H1 (cell line): ENCODE measurements at regions not wholly inside any gene's neighbourhood (a gene's known extent, or its start where the extent isn't known, plus 50 kb on each side); places are given as distances from the start of the nearest gene placed in this dataset.
A peak's percentile ranks its signal among the peaks of the same experiment; 100 is the strongest.

Source experiments
- CTCF ChIA-PET: fragments of 300-600 bp; sonication (Branson Sonifier 250); formaldehyde crosslinking; loops from one replicate; lab custom pipeline; 2021; ENCODE audit not compliant: partially characterized antibody; lab: Charles Lee
- POLR2A ChIA-PET: fragments of 300-600 bp; sonication (Branson Sonifier 250); formaldehyde crosslinking; loops from one replicate; lab custom pipeline; 2021; ENCODE audit warnings: inconsistent platforms; ENCODE audit not compliant: partially characterized antibody; lab: Charles Lee
- DNase-seq, 2 experiments: peaks; one replicate each; pipeline versions ENCODE4 v3.0.0 to v3.0.0-alpha.2; 2010 to 2022; ENCODE audit warnings: low spot score in 2 of 2, low read depth in 1 of 2, mixed read lengths in 1 of 2
- FAIRE-seq: peaks from 2 replicates; lab custom pipeline; 2011; peaks lifted over from hg19 to GRCh38; lab: Jason Lieb, UNC
- H2AFZ ChIP-seq: 2 replicates; pipeline ENCODE4 v1.8.1; 2012; ENCODE audit warnings: low read length, inconsistent platforms
- H2AK5ac ChIP-seq: 2 replicates; pipeline ENCODE4 v1.6.1; 2013; ENCODE audit warnings: low read depth, low read length
- H2BK120ac ChIP-seq: replicated peaks from 2 replicates; pipeline ENCODE3; 2013; ENCODE audit warnings: low read depth, low read length, inconsistent platforms
- H2BK12ac ChIP-seq: 2 replicates; pipeline ENCODE4 v1.6.1; 2013; ENCODE audit warnings: low read depth, low read length
- H2BK15ac ChIP-seq: 2 replicates; pipeline ENCODE4 v1.6.1; 2013; ENCODE audit warnings: low read length
- H2BK20ac ChIP-seq: 2 replicates; pipeline ENCODE4 v1.6.1; 2013; ENCODE audit warnings: low read length
- H2BK5ac ChIP-seq: 2 replicates; pipeline ENCODE4 v1.6.1; 2013; ENCODE audit warnings: low read depth, low read length
- H3K14ac ChIP-seq: 2 replicates; pipeline ENCODE4 v1.6.1; 2013; ENCODE audit warnings: inconsistent platforms; ENCODE audit not compliant: insufficient read length
- H3K18ac ChIP-seq: 2 replicates; pipeline ENCODE4 v1.6.1; 2013; ENCODE audit warnings: low read length; ENCODE audit errors: extremely low read depth
- H3K23ac ChIP-seq: 2 replicates; pipeline ENCODE4 v1.6.1; 2013; ENCODE audit warnings: inconsistent platforms; ENCODE audit not compliant: insufficient read length
- H3K23me2 ChIP-seq: 2 replicates; pipeline ENCODE4 v1.6.1; 2013; ENCODE audit warnings: low read depth, low read length
- H3K27ac ChIP-seq: 2 replicates; pipeline ENCODE4 v1.6.1; 2011; ENCODE audit warnings: low read depth, low read length, inconsistent platforms
- H3K27me3 ChIP-seq, 4 experiments: replicated peaks in 1 of 4; 1 replicate in 1 of 4; 2 replicates in 3 of 4; pipeline versions ENCODE4 v1.6.1 to v1.8.1; 2011 to 2013; ENCODE audit warnings: low read length in 3 of 4, mild to moderate bottlenecking in 3 of 4, inconsistent platforms in 2 of 4, mixed read lengths in 2 of 4, moderate library complexity in 1 of 4; ENCODE audit not compliant: control insufficient read depth in 3 of 4, insufficient read depth in 3 of 4; ENCODE audit errors: extremely low read depth in 1 of 4
- H3K36me3 ChIP-seq, 4 experiments: 2 replicates each; pipeline versions ENCODE4 v1.6.1 to v1.8.1; 2011 to 2013; ENCODE audit warnings: mild to moderate bottlenecking in 4 of 4, low read length in 3 of 4, moderate library complexity in 2 of 4, control low read depth in 1 of 4, inconsistent platforms in 1 of 4; ENCODE audit not compliant: insufficient read depth in 4 of 4, control insufficient read depth in 2 of 4
- H3K4ac ChIP-seq: replicated peaks from 2 replicates; pipeline ENCODE3; 2013; ENCODE audit warnings: low read length, low read depth, mixed read lengths, inconsistent platforms; ENCODE audit not compliant: insufficient read length
- H3K4me1 ChIP-seq, 4 experiments: replicated peaks in 1 of 4; 1 replicate in 1 of 4; 2 replicates in 3 of 4; pipeline versions ENCODE4 v1.6.1 to v1.8.1; 2011 to 2013; ENCODE audit warnings: low read length in 3 of 4, inconsistent platforms in 2 of 4, mixed read lengths in 1 of 4; ENCODE audit not compliant: insufficient read depth in 4 of 4, control insufficient read depth in 3 of 4
- H3K4me2 ChIP-seq, 2 experiments: 2 replicates each; pipeline versions ENCODE4 v1.6.1 to v1.8.1; 2011 to 2013; ENCODE audit warnings: low read depth in 2 of 2, low read length in 2 of 2, control low read depth in 1 of 2, inconsistent platforms in 1 of 2, mild to moderate bottlenecking in 1 of 2; ENCODE audit not compliant: insufficient read depth in 1 of 2
- H3K4me3 ChIP-seq, 4 experiments: fragments of 200-600, 300-600 bp in 1 of 4; sonication (generic), shearing (Covaris generic), sonication (Bioruptor Twin) in 1 of 4; 2 replicates each; pipeline versions ENCODE4 v1.5.1 to v1.8.1; 2011 to 2016; ENCODE audit warnings: low read length in 4 of 4, low read depth in 3 of 4, control low read depth in 2 of 4, inconsistent platforms in 2 of 4, mild to moderate bottlenecking in 2 of 4, mixed read lengths in 1 of 4, moderate library complexity in 1 of 4; ENCODE audit not compliant: insufficient read depth in 2 of 4; ENCODE audit errors: extremely low read depth in 1 of 4
- H3K56ac ChIP-seq: replicated peaks from 2 replicates; pipeline ENCODE3; 2013; ENCODE audit warnings: low read depth, mild to moderate bottlenecking, mixed read lengths, low read length, inconsistent platforms; ENCODE audit not compliant: insufficient read length
- H3K79me1 ChIP-seq: 2 replicates; pipeline ENCODE4 v1.6.1; 2013; ENCODE audit warnings: low read depth, low read length, control low read depth
- H3K79me2 ChIP-seq, 2 experiments: 2 replicates each; pipeline versions ENCODE4 v1.6.1 to v1.8.1; 2012 to 2013; ENCODE audit warnings: low read length in 2 of 2, mild to moderate bottlenecking in 2 of 2, inconsistent platforms in 1 of 2; ENCODE audit not compliant: insufficient read depth in 2 of 2, control insufficient read depth in 1 of 2
- H3K9ac ChIP-seq, 4 experiments: replicated peaks in 1 of 4; 1 replicate in 1 of 4; 2 replicates in 3 of 4; pipeline versions ENCODE4 v1.6.1 to v1.8.1; 2011 to 2013; ENCODE audit warnings: low read depth in 3 of 4, low read length in 3 of 4, control low read depth in 2 of 4, mild to moderate bottlenecking in 2 of 4, moderate library complexity in 2 of 4, inconsistent platforms in 1 of 4; ENCODE audit errors: extremely low read depth in 1 of 4
- H3K9me3 ChIP-seq, 2 experiments: 2 replicates each; pipeline versions ENCODE4 v1.6.1 to v1.8.1; 2012 to 2013; ENCODE audit warnings: mild to moderate bottlenecking in 2 of 2, moderate library complexity in 2 of 2, control low read depth in 1 of 2, inconsistent platforms in 1 of 2, low read depth in 1 of 2, low read length in 1 of 2, mixed read lengths in 1 of 2; ENCODE audit not compliant: insufficient read depth in 2 of 2
- H4K20me1 ChIP-seq, 2 experiments: replicated peaks in 1 of 2; 2 replicates each; pipeline versions ENCODE3 to v1.8.1; 2011 to 2013; ENCODE audit warnings: inconsistent platforms in 2 of 2, low read length in 2 of 2, mild to moderate bottlenecking in 1 of 2; ENCODE audit not compliant: insufficient read depth in 2 of 2, control insufficient read depth in 1 of 2
- H4K5ac ChIP-seq: 2 replicates; pipeline ENCODE4 v1.6.1; 2013; ENCODE audit warnings: low read length, low read depth, mixed read lengths, inconsistent platforms; ENCODE audit not compliant: insufficient read length
- H4K8ac ChIP-seq: 2 replicates; pipeline ENCODE4 v1.8.0; 2013; ENCODE audit warnings: mild to moderate bottlenecking, moderate library complexity, low read length, inconsistent platforms; ENCODE audit not compliant: insufficient read depth; ENCODE audit errors: extremely low read depth
- H4K91ac ChIP-seq: replicated peaks from 2 replicates; pipeline ENCODE3; 2013; ENCODE audit warnings: low read length, mixed read lengths, inconsistent platforms; ENCODE audit not compliant: insufficient read length
- BRCA1 ChIP-seq: IDR thresholded peaks from 2 replicates; pipeline ENCODE4 v1.6.1; 2012; ENCODE audit warnings: low read depth, low read length, improper control_type of control experiment
- CTBP2 ChIP-seq: IDR thresholded peaks from 2 replicates; pipeline ENCODE4 v1.7.0; 2011; ENCODE audit warnings: borderline replicate concordance, mild to moderate bottlenecking, moderate library complexity, mixed read lengths, low read length; ENCODE audit not compliant: insufficient read depth, insufficient read length
- EP300 ChIP-seq, 2 experiments: IDR thresholded peaks; 1 replicate in 1 of 2; 2 replicates in 1 of 2; pipeline ENCODE4 v1.6.1; 2011 to 2012; ENCODE audit warnings: low read depth in 2 of 2, low read length in 2 of 2, mild to moderate bottlenecking in 2 of 2, borderline replicate concordance in 1 of 2, inconsistent platforms in 1 of 2, moderate library complexity in 1 of 2
- FOSL1 ChIP-seq: IDR thresholded peaks from 2 replicates; pipeline ENCODE4 v1.6.1; 2011; ENCODE audit warnings: mild to moderate bottlenecking, low read depth, low read length, moderate library complexity; ENCODE audit not compliant: insufficient read depth
- TAF7 ChIP-seq: optimal IDR thresholded peaks from 2 replicates; pipeline ENCODE3; 2011; ENCODE audit warnings: low read depth, mild to moderate bottlenecking, inconsistent platforms, low read length, moderate library complexity, borderline replicate concordance
- TEAD4 ChIP-seq: IDR thresholded peaks from 2 replicates; pipeline ENCODE4 v1.6.1; 2012; ENCODE audit warnings: low read depth, low read length, inconsistent platforms, mixed read lengths
- WGBS, 2 experiments: shearing (Covaris generic) in 1 of 2; methylation state at CpG; one replicate each; pipeline versions ENCODE4 v1.1.6 to v1.1.7; 2013 to 2015; ENCODE audit warnings: low lambda C conversion rate in 2 of 2, mixed read lengths in 2 of 2, inconsistent platforms in 1 of 2, low coverage in 1 of 2, missing lambda C conversion rate in 1 of 2; ENCODE audit not compliant: insufficient replicate concordance in 2 of 2, insufficient coverage in 1 of 2, insufficient read length in 1 of 2; ENCODE audit errors: extremely low coverage in 1 of 2, missing lambda C conversion rate in 1 of 2; 5-methylcytosine and 5-hydroxymethylcytosine counted together

GRCh38 chr10:78772986-78773530 is 295.7 kb upstream of the ZMIZ1 start:
- H4K91ac ChIP-seq: no peak overlapping the region
- H3K27ac ChIP-seq: no peak overlapping the region
- no peak overlapping the region for H2AK5ac ChIP-seq
- POLR2A ChIA-PET: no interaction called here
- no peaks in the 10 kb centered on the region for H3K36me3 ChIP-seq
- no peak overlapping the region for H2BK20ac ChIP-seq
- H3K79me2 ChIP-seq: no peaks in the 10 kb centered on the region
- no peak overlapping the region for H3K23ac ChIP-seq
- H3K4me3 ChIP-seq: no peak overlapping the region
- no peak overlapping the region for H3K56ac ChIP-seq
- no peak overlapping the region; the same call in 1 of the 2 replicates for H3K18ac ChIP-seq
- H2AFZ ChIP-seq: no peak overlapping the region
- H3K9ac ChIP-seq: no peak overlapping the region
- H3K4me1 ChIP-seq: peaks cover 0 to 10% (median 2%) of the 10 kb centered on the region in 4 experiments; a peak in 3 of 7 replicates
- no peak overlapping the region for H2BK5ac ChIP-seq
- peaks cover 3% of the 10 kb centered on the region; the same call in 1 of the 2 replicates for H3K23me2 ChIP-seq
- H4K8ac ChIP-seq: peak overlapping the region; percentile 11; the same call in 1 of the 2 replicates
- peaks cover 0 to 3% of the 10 kb centered on the region in 2 experiments for H4K20me1 ChIP-seq
- DNase-seq: no peak
- WGBS, 2 experiments: 89% methylated on average over 12 of the region's 12 CpGs; no CpG with 5 or more reads in 1 of the 2 experiments
- no peak overlapping the region for H2BK15ac ChIP-seq
- CTCF ChIA-PET: interaction anchor here (1.2 to 2.7 kb wide), 3 partner anchors 9 to 424 kb away, joined by 3 to 10 read pairs (median 3); no protein-coding TSS in a partner anchor
- no peak overlapping the region for H3K4me2 ChIP-seq
- no peak overlapping the region for H4K5ac ChIP-seq
- H3K79me1 ChIP-seq: no peaks in the 10 kb centered on the region
- no peaks in the 10 kb centered on the region; a peak in 2 of 7 replicates for H3K27me3 ChIP-seq
- H2BK12ac ChIP-seq: no peak overlapping the region
- no peaks in the 10 kb centered on the region for H3K9me3 ChIP-seq
- TF ChIP-seq BRCA1 (no peak), TEAD4 (no peak), TAF7 (no peak), EP300 (IDR thresholded peaks at IDR 0.05; ENCODE audit: borderline replicate concordance in 1 of 2, low read depth in 2 of 2, low read length in 2 of 2) (no peak), CTBP2 (no peak), FOSL1 (no peak)
- TF ChIP-seq, all 59 proteins: peak for 0
- FAIRE-seq: no peak
- Histone ChIP-seq H3K4ac (no peak overlapping the region), H2BK120ac (no peak overlapping the region), H3K14ac (no peak overlapping the region)
